22Rv1 (cell line): ENCODE measurements at regions not wholly inside any gene's neighbourhood (a gene's known extent, or its start where the extent isn't known, plus 50 kb on each side); places are given as distances from the start of the nearest gene placed in this dataset.

ENCODE experiments used
- H3K27ac ChIP-seq: fragments of 450-650 bp; 2 replicates; pipeline ENCODE4 v1.5.1; 2017
- ZFX ChIP-seq: fragments of 450-650 bp; IDR thresholded peaks from 2 replicates; pipeline ENCODE4 v1.6.1; 2017; ENCODE audit warnings: antibody characterized with exemption, borderline replicate concordance
- TF ChIP-seq, protein P1 (sequence below): fragments of 450-650 bp; IDR thresholded peaks from 2 replicates; pipeline ENCODE4 v1.5.1; 2017; ENCODE audit warnings: mild to moderate bottlenecking

DNA sequence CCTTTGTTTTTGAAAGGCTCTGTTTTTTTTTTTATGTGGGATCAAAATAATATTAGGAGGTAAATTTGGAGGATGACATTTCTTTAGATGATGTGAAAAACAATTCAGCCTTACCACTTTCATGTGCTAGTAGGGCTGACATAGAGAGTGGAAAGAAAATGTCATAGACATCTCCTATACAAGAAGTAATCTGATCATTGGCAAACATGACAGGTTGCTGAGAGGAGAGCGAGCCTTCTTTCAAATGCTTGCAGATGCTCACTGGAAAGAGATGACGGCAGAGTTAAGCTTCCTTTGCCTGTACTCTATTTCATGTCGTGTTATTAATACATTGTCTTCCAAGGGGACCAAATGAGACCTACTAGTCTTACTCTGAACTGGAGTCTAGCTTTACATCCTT, 160.1 kb upstream of the DAP start:
- no peak for TF ChIP-seq ZFX
- TF ChIP-seq, protein P1, sequence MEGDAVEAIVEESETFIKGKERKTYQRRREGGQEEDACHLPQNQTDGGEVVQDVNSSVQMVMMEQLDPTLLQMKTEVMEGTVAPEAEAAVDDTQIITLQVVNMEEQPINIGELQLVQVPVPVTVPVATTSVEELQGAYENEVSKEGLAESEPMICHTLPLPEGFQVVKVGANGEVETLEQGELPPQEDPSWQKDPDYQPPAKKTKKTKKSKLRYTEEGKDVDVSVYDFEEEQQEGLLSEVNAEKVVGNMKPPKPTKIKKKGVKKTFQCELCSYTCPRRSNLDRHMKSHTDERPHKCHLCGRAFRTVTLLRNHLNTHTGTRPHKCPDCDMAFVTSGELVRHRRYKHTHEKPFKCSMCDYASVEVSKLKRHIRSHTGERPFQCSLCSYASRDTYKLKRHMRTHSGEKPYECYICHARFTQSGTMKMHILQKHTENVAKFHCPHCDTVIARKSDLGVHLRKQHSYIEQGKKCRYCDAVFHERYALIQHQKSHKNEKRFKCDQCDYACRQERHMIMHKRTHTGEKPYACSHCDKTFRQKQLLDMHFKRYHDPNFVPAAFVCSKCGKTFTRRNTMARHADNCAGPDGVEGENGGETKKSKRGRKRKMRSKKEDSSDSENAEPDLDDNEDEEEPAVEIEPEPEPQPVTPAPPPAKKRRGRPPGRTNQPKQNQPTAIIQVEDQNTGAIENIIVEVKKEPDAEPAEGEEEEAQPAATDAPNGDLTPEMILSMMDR: no peak
- H3K27ac ChIP-seq: no peak overlapping the region

DNA sequence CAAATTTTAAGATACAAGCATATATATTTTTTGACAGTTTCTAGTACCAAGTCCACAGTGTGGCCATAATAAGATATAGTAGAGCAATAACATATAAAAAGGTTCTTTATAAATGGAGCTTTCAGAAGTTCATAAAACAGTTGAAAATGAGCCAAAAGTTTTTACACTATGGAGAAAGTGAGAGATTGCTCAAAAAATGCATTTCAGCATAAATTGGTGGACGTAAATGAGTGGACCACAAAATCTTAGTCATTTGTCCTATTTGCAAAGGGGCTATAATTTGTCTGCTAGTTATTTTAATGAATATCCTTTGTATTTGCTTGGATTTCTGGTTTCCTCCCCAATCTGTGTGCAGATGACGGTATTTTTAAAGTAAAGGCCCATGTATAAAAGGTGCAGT, 159.4 kb upstream of the DAP start:
- no peak for TF ChIP-seq ZFX
- TF ChIP-seq, protein P1: no peak
- H3K27ac ChIP-seq: no peak overlapping the region

DNA sequence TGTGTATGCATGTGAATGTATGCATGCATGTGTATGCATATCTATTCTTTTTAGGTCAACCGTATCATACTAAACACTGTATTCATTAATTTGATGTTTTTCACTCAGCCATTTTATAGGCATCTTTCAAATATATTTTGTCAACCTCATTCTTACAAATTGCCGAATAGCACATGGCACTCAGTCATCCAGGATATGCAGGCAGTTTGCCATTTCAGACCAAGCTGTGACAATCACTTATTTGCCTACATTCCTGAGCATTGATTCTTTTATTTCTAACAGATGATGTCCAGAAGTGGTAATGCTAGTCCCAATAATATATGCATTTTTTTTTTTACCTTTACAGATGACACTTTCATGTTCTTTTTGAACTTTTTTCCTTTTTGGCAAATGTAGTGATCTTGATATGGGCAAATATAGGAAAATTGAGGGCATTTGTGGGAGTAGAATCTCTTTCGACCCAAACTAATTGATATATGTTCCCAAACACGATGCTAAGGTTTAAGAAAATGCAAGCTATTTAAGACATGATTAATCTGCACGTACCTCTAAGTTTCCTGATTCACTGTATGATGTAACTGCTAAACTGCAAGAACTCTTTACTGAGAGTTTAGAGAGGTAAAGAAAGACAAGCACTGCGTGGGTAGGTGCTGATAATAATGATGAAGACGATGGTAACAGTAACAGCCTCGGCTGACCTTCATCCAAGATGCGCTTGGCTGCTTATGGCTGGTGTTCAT, 153.9 kb upstream of the DAP start:
- no peak overlapping the region for H3K27ac ChIP-seq
- no peak for TF ChIP-seq ZFX
- TF ChIP-seq, protein P1: no peak

DNA sequence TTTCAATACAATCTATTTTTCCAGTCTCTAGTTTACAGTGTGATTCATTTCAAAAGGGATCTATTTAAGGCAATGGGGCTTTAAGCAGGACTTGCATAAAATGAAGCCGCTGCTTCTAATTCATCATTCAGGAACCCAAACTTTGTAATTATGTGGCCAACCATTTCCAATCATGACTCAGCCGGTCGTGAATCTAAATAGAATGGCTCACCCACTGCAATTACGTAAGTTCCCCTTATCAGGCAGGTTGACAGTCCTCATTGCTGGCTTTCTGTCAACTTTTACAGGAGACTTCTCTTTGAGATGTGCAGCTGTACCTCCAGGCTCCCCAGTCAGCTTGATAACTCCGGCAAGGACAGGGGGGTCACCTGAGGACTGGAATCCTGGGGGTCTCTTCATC, 152.8 kb upstream of the DAP start:
- TF ChIP-seq, protein P1: no peak
- no peak for TF ChIP-seq ZFX
- no peak overlapping the region for H3K27ac ChIP-seq

DNA sequence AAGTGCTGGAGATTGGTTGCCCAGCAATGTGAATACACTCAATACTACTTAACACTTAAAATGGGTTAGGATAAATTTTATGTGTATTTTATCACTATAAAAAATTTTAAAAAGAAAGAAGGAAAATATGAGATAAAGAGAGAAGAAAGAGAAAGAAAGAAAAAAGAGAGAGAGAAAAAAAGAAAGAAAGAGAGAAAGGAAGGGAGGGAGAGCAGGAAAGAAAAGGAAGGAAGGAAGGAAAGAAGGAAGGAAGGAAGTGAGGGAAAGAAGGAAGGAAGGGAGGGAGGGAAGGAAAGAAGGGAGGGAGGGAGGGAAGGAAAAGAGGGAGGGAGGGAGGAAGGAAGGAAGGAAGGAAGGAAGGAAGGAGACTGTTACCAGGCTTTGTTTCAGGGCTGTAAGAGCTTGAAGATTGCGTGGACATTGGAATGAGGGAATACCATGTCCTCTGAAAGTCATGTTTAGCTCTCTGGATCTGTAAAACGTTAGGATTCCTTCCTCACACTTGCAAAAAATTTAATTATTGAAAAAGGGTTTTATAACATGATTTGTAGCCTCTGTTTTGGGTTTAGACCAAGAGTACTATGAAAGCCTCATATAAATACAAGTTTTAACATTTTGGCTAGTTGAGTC, 152.3 kb upstream of the DAP start:
- TF ChIP-seq, protein P1: no peak
- no peak for TF ChIP-seq ZFX
- no peak overlapping the region for H3K27ac ChIP-seq

DNA sequence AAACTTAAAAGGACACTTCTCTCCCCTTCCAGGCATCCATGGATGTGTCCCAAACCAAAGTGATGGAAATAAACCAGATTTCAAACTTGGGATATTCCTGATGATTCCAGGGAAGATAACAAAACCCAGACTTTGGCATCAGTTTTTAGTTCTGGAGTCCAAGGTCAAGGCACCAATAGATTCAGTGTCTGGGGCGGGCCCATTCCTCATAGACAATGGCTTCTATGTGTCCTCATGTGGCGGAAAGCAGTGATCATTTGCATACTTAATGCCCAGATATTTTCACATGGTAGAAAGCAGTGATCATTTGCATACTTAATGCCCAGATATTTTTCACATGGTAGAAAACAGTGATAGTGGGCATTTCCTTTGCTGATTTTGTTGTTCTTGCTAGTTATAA, 151.4 kb upstream of the DAP start:
- H3K27ac ChIP-seq: no peak overlapping the region
- TF ChIP-seq, protein P1: no peak
- no peak for TF ChIP-seq ZFX

DNA sequence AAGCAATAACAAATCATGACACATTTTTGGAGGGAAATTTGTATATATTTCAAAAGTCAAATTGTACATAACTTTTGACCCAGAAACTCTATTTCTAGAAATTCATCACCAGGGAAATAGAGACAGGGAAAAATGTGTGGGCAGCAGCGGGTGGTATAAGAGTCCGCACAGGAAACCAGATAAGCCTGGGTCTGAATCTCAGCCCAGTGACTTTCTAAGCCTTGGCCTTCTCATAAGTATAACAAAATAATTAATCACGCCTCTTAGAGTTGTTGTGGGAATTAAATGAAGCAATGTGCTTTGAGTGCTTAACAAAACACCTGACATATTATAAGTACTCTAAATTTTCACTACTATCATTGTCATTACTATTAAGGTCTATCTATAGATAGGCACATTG, 149.2 kb upstream of the DAP start:
- TF ChIP-seq, protein P1: no peak
- TF ChIP-seq ZFX: no peak
- H3K27ac ChIP-seq: no peak overlapping the region
